ENCODE measurements at regions not wholly inside any gene's neighbourhood (a gene's known extent, or its start where the extent isn't known, plus 50 kb on each side); places are given as distances from the start of the nearest gene placed in this dataset.
"Not testable (repeated sequence)": the region's sequence is repeated elsewhere in the genome, so short reads cannot be mapped to it uniquely, and the experiment has no call there.

- TF ChIP-seq CTCF (IDR thresholded peaks at IDR 0.05; ENCODE audit: low read depth, low read length) (no peak), EZH2phosphoT487 (IDR thresholded peaks at IDR 0.05; ENCODE audit: low read depth) (no peak)
- Histone ChIP-seq H3K4me2 (ENCODE audit: low read length) (no peak overlapping the region), H3K9ac (ENCODE audit: low read length) (no peak overlapping the region), H3K36me3 (replicated peaks; ENCODE audit: low read depth, low read length) (no peaks in the 10 kb centered on the region), H3K27ac (ENCODE audit: low read length) (no peak overlapping the region), H3K79me2 (ENCODE audit: low read length) (no peaks in the 10 kb centered on the region), H3K4me3 (ENCODE audit: low read length) (no peak overlapping the region), H3K27me3 (ENCODE audit: low read depth, low read length) (no peaks in the 10 kb centered on the region), H3K9me3 (ENCODE audit: insufficient read depth, low read length) (no peaks in the 10 kb centered on the region), H2AFZ (ENCODE audit: low read depth, low read length) (no peak overlapping the region), H3K4me1 (ENCODE audit: low read length) (no peaks in the 10 kb centered on the region), H4K20me1 (ENCODE audit: insufficient read depth, low read length) (no peaks in the 10 kb centered on the region)
These were observed 206.1 kb downstream of the PRELID2 start for GRCh38 chr5:145629047-145629446.

- Histone ChIP-seq H3K4me2 (ENCODE audit: low read length) (no peak overlapping the region), H3K4me3 (ENCODE audit: low read length) (no peak overlapping the region), H3K4me1 (ENCODE audit: low read length) (no peaks in the 10 kb centered on the region), H4K20me1 (ENCODE audit: insufficient read depth, low read length) (no peaks in the 10 kb centered on the region), H3K27ac (ENCODE audit: low read length) (no peak overlapping the region), H3K79me2 (ENCODE audit: low read length) (no peaks in the 10 kb centered on the region), H2AFZ (ENCODE audit: low read depth, low read length) (no peak overlapping the region), H3K9ac (ENCODE audit: low read length) (no peak overlapping the region), H3K27me3 (ENCODE audit: low read depth, low read length) (no peaks in the 10 kb centered on the region), H3K36me3 (replicated peaks; ENCODE audit: low read depth, low read length) (no peaks in the 10 kb centered on the region), H3K9me3 (ENCODE audit: insufficient read depth, low read length) (no peaks in the 10 kb centered on the region)
- TF ChIP-seq EZH2phosphoT487 (IDR thresholded peaks at IDR 0.05; ENCODE audit: low read depth) (no peak), CTCF (IDR thresholded peaks at IDR 0.05; ENCODE audit: low read depth, low read length) (no peak)
These were observed 206.6 kb downstream of the PRELID2 start for GRCh38 chr5:145628525-145628924.

DNA sequence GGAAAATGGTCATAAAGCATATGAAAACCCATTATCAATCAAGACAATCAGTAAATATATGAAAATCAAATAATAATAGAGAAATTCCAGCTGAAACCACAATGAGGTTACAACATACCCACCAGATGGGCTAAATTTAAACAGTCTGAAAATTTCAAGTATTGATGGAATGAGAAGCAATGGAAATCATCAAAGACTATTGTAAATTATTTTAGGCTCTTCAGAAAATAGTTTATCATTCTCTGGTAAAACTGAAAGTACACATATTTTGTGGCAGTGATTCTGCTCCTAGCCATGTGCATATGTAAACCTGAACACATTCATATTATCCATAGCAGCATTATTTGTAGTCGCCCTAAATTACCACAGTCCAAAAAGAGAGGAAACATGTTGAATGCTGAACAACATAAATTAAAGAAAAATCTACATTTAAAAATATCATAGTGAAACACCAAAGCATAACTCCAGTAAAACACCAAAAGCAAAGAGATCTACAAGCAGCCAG lies 215.3 kb downstream of the PRELID2 start:
- Histone ChIP-seq H2AFZ (ENCODE audit: low read depth, low read length) (no peak overlapping the region), H3K27me3 (ENCODE audit: low read depth, low read length) (no peaks in the 10 kb centered on the region), H3K79me2 (ENCODE audit: low read length) (no peaks in the 10 kb centered on the region), H3K9me3 (ENCODE audit: insufficient read depth, low read length) (no peaks in the 10 kb centered on the region), H3K27ac (ENCODE audit: low read length) (no peak overlapping the region), H3K4me2 (ENCODE audit: low read length) (no peak overlapping the region), H3K4me1 (ENCODE audit: low read length) (no peaks in the 10 kb centered on the region), H3K4me3 (ENCODE audit: low read length) (no peak overlapping the region), H3K9ac (ENCODE audit: low read length) (no peak overlapping the region), H4K20me1 (ENCODE audit: insufficient read depth, low read length) (no peaks in the 10 kb centered on the region), H3K36me3 (replicated peaks; ENCODE audit: low read depth, low read length) (no peaks in the 10 kb centered on the region)
- TF ChIP-seq EZH2phosphoT487 (IDR thresholded peaks at IDR 0.05; ENCODE audit: low read depth): no peak
- TF ChIP-seq CTCF (IDR thresholded peaks at IDR 0.05; ENCODE audit: low read depth, low read length): no peak

GRCh38 chr5:145616739-145617138 lies 218.4 kb downstream of the PRELID2 start:
- H3K27ac ChIP-seq (ENCODE audit: low read length); H3K27me3 ChIP-seq (ENCODE audit: low read depth, low read length): not testable (repeated sequence)

DNA sequence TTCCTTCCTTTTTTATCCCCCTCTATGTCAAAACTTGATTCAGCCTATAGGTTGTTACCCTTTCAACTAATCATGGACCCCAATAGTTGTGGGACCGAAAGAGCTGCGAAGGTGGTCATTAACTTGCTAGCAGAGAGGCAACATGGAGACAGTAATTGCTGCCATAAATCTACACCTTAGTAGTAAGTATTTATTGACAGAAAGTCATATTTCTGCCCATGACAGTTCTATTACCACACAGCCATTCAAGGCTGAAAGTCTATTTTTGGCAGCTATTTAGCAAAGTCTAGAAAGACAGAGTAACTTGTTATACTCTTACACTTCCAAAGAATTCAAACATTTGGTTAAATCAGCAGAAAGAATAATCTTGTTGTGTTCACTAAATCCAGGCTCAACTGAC lies 236.2 kb downstream of the PRELID2 start:
- H3K27me3 ChIP-seq (ENCODE audit: low read depth, low read length): no peaks in the 10 kb centered on the region
- H3K9ac ChIP-seq (ENCODE audit: low read length): no peak overlapping the region
- no peak overlapping the region for H3K4me2 ChIP-seq (ENCODE audit: low read length)
- H3K36me3 ChIP-seq (replicated peaks; ENCODE audit: low read depth, low read length): no peaks in the 10 kb centered on the region
- no peaks in the 10 kb centered on the region for H3K9me3 ChIP-seq (ENCODE audit: insufficient read depth, low read length)
- H3K4me1 ChIP-seq (ENCODE audit: low read length): no peaks in the 10 kb centered on the region
- H2AFZ ChIP-seq (ENCODE audit: low read depth, low read length): no peak overlapping the region
- H3K4me3 ChIP-seq (ENCODE audit: low read length): no peak overlapping the region
- no peaks in the 10 kb centered on the region for H3K79me2 ChIP-seq (ENCODE audit: low read length)
- no peaks in the 10 kb centered on the region for H4K20me1 ChIP-seq (ENCODE audit: insufficient read depth, low read length)
- no peak overlapping the region for H3K27ac ChIP-seq (ENCODE audit: low read length)
- no peak for TF ChIP-seq EZH2phosphoT487 (IDR thresholded peaks at IDR 0.05; ENCODE audit: low read depth)

More at GRCh38 chr5:145616739-145617138, 218.4 kb downstream of the PRELID2 start:
- not testable (repeated sequence) for H4K20me1 ChIP-seq (ENCODE audit: insufficient read depth, low read length); H3K36me3 ChIP-seq (replicated peaks; ENCODE audit: low read depth, low read length); H3K79me2 ChIP-seq (ENCODE audit: low read length); H3K4me2 ChIP-seq (ENCODE audit: low read length); H3K4me3 ChIP-seq (ENCODE audit: low read length); H3K4me1 ChIP-seq (ENCODE audit: low read length); H3K9me3 ChIP-seq (ENCODE audit: insufficient read depth, low read length); H2AFZ ChIP-seq (ENCODE audit: low read depth, low read length); H3K9ac ChIP-seq (ENCODE audit: low read length)
